ENCODE measurements at regions not wholly inside any gene's neighbourhood (a gene's known extent, or its start where the extent isn't known, plus 50 kb on each side); places are given as distances from the start of the nearest gene placed in this dataset.

GRCh38 chr2:200156166-200156835 is 150.2 kb upstream of the SPATS2L start:
- Histone ChIP-seq H3K4me1 (ENCODE audit: insufficient read depth, low read length, severe bottlenecking) (no peaks in the 10 kb centered on the region), H2AFZ (ENCODE audit: low read length) (no peak overlapping the region), H3K9ac (ENCODE audit: low read length) (no peak overlapping the region), H3K4me2 (ENCODE audit: low read length) (no peak overlapping the region), H3K9me3 (ENCODE audit: low read length) (no peaks in the 10 kb centered on the region), H3K27me3 (ENCODE audit: insufficient read depth, low read length) (no peaks in the 10 kb centered on the region), H3K9me2 (ENCODE audit: low read depth, low read length) (no peaks in the 10 kb centered on the region), H3K79me2 (ENCODE audit: insufficient read depth, low read length) (no peaks in the 10 kb centered on the region), H3F3A (ENCODE audit: insufficient read depth, low read length) (no peaks in the 10 kb centered on the region), H4K20me1 (ENCODE audit: insufficient read depth, low read length) (no peaks in the 10 kb centered on the region), H3K4me3 (ENCODE audit: low read depth, low read length, poor library complexity, severe bottlenecking) (no peak overlapping the region), H3K27ac (ENCODE audit: low read depth, low read length, poor library complexity, severe bottlenecking) (no peak overlapping the region), H3K36me3 (ENCODE audit: insufficient read depth, low read length) (no peaks in the 10 kb centered on the region)
- TF ChIP-seq CTCF (IDR thresholded peaks at IDR 0.05; ENCODE audit: low read length) (no peak), EZH2 (IDR thresholded peaks at IDR 0.05; ENCODE audit: borderline replicate concordance, low read length) (no peak)

GRCh38 chr2:200158647-200159356 is 147.7 kb upstream of the SPATS2L start:
- Histone ChIP-seq H3F3A (ENCODE audit: insufficient read depth, low read length) (no peaks in the 10 kb centered on the region), H3K36me3 (ENCODE audit: insufficient read depth, low read length) (no peaks in the 10 kb centered on the region), H4K20me1 (ENCODE audit: insufficient read depth, low read length) (no peaks in the 10 kb centered on the region), H3K79me2 (ENCODE audit: insufficient read depth, low read length) (no peaks in the 10 kb centered on the region), H3K4me1 (ENCODE audit: insufficient read depth, low read length, severe bottlenecking) (no peaks in the 10 kb centered on the region), H2AFZ (ENCODE audit: low read length) (no peak overlapping the region), H3K4me2 (ENCODE audit: low read length) (no peak overlapping the region), H3K4me3 (ENCODE audit: low read depth, low read length, poor library complexity, severe bottlenecking) (no peak overlapping the region), H3K9ac (ENCODE audit: low read length) (no peak overlapping the region), H3K27ac (ENCODE audit: low read depth, low read length, poor library complexity, severe bottlenecking) (no peak overlapping the region), H3K9me3 (ENCODE audit: low read length) (no peaks in the 10 kb centered on the region), H3K9me2 (ENCODE audit: low read depth, low read length) (no peaks in the 10 kb centered on the region), H3K27me3 (ENCODE audit: insufficient read depth, low read length) (no peaks in the 10 kb centered on the region; the same call in 1 of the 2 replicates)
- TF ChIP-seq CTCF (IDR thresholded peaks at IDR 0.05; ENCODE audit: low read length) (no peak), EZH2 (IDR thresholded peaks at IDR 0.05; ENCODE audit: borderline replicate concordance, low read length) (no peak)

- no peaks in the 10 kb centered on the region for H3K4me1 ChIP-seq (ENCODE audit: insufficient read depth, low read length, severe bottlenecking)
- TF ChIP-seq CTCF (IDR thresholded peaks at IDR 0.05; ENCODE audit: low read length), result no peak
- TF ChIP-seq EZH2 (IDR thresholded peaks at IDR 0.05; ENCODE audit: borderline replicate concordance, low read length), result no peak
- no peaks in the 10 kb centered on the region; the same call in 1 of the 2 replicates for H3K27me3 ChIP-seq (ENCODE audit: insufficient read depth, low read length)
- no peaks in the 10 kb centered on the region for H3K9me3 ChIP-seq (ENCODE audit: low read length)
- no peak overlapping the region for H3K9ac ChIP-seq (ENCODE audit: low read length)
- H3K36me3 ChIP-seq (ENCODE audit: insufficient read depth, low read length), result no peaks in the 10 kb centered on the region
- H4K20me1 ChIP-seq (ENCODE audit: insufficient read depth, low read length), result no peaks in the 10 kb centered on the region
- H3K27ac ChIP-seq (ENCODE audit: low read depth, low read length, poor library complexity, severe bottlenecking), result no peak overlapping the region
- no peak overlapping the region for H2AFZ ChIP-seq (ENCODE audit: low read length)
- H3K4me2 ChIP-seq (ENCODE audit: low read length), result no peak overlapping the region
- H3K79me2 ChIP-seq (ENCODE audit: insufficient read depth, low read length), result no peaks in the 10 kb centered on the region
- no peak overlapping the region for H3K4me3 ChIP-seq (ENCODE audit: low read depth, low read length, poor library complexity, severe bottlenecking)
- no peaks in the 10 kb centered on the region for H3F3A ChIP-seq (ENCODE audit: insufficient read depth, low read length)
- no peaks in the 10 kb centered on the region for H3K9me2 ChIP-seq (ENCODE audit: low read depth, low read length)
These were observed 147.2 kb upstream of the SPATS2L start for GRCh38 chr2:200159357-200159707.

Measured in OCI-LY1 (cell line).